HUES64 (cell line): ENCODE measurements at regions not wholly inside any gene's neighbourhood (a gene's known extent, or its start where the extent isn't known, plus 50 kb on each side); places are given as distances from the start of the nearest gene placed in this dataset.

Source experiments
- H3K27ac ChIP-seq: 2 replicates; pipeline ENCODE4 v1.7.0; 2013; ENCODE audit warnings: low read depth, low read length, inconsistent platforms
- H3K27me3 ChIP-seq: 2 replicates; pipeline ENCODE4 v1.6.1; 2013; ENCODE audit warnings: mild to moderate bottlenecking, low read length; ENCODE audit not compliant: insufficient read depth
- H3K36me3 ChIP-seq: 2 replicates; pipeline ENCODE4 v1.6.1; 2013; ENCODE audit warnings: mild to moderate bottlenecking, low read length; ENCODE audit not compliant: insufficient read depth
- H3K4me1 ChIP-seq: 2 replicates; pipeline ENCODE4 v1.6.1; 2013; ENCODE audit warnings: mild to moderate bottlenecking, low read length, moderate library complexity; ENCODE audit not compliant: insufficient read depth
- H3K4me3 ChIP-seq: 2 replicates; pipeline ENCODE4 v1.5.1; 2013; ENCODE audit warnings: mild to moderate bottlenecking, low read length, moderate library complexity
- H3K9ac ChIP-seq: 2 replicates; pipeline ENCODE4 v1.6.1; 2013; ENCODE audit warnings: mild to moderate bottlenecking, low read depth, low read length
- H3K9me3 ChIP-seq: 2 replicates; pipeline ENCODE4 v1.6.1; 2013; ENCODE audit warnings: low read depth, low read length; ENCODE audit not compliant: insufficient read depth
- WGBS: fragments of 150-250, 120-280 bp; methylation state at CpG from one replicate; pipeline ENCODE4 v1.1.7; 2013; ENCODE audit warnings: missing lambda C conversion rate; 5-methylcytosine and 5-hydroxymethylcytosine counted together

DNA sequence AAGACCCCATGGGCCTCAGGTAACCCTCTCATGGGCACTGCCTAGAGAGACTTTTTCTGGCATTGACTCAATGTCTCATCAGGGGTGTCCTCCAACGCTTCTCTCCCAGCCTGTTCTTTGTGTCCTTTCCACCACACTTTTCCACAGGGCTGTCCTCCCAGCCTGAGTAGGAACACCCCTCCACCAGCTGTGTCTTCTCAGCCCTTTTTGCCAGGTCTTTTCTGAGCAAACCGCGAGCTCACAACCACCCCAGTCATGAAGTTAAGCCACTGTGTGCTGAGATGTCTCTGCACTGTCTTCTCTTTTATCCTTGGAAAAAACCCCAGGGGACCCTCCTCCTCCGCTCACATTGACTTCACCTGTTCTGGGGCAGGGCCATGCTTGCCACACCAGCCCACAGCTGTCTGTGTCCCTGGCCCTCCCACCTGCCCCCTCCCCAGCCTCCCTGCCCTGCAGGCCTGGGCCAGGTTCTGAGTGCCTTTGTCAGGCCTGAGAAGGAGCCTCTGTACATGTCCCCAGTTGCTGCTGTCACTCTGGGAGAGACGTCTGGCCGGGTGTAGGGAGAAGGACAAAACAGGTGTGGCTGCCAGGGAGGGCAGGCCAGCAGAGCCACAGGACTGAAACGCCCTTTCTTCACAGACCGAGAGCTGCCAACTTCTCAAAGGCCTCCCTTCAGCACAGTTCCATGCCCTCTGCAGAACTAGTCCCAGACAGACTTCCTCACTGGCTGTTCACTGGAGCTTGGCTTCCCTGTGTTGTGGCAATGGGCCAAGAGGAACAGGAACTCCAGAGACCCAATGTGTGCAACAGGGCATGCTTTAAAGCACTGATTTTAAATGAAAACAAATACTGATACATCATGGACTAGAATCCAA is 50.5 kb upstream of the PNMA1 start:
- Histone ChIP-seq H3K4me1 (peaks cover 9% of the 10 kb centered on the region; the same call in 1 of the 2 replicates), H3K27me3 (peaks cover 26% of the 10 kb centered on the region), H3K36me3 (no peaks in the 10 kb centered on the region), H3K4me3 (no peak overlapping the region), H3K9ac (no peak overlapping the region), H3K27ac (no peak overlapping the region), H3K9me3 (no peaks in the 10 kb centered on the region)
- WGBS, result 90% methylated on average over 8 of the region's 8 CpGs
